Central memory CD8-positive, alpha-beta T cell (primary cell): ENCODE measurements at regions not wholly inside any gene's neighbourhood (a gene's known extent, or its start where the extent isn't known, plus 50 kb on each side); places are given as distances from the start of the nearest gene placed in this dataset.
"Not testable (repeated sequence)": the region's sequence is repeated elsewhere in the genome, so short reads cannot be mapped to it uniquely, and the experiment has no call there.

Experiments
- ATAC-seq: fragments of 150-1000 bp; cut with Tn5 transposase; replicated peaks from 2 replicates; pipeline ENCODE4 v1.10.0; 2022; ENCODE audit warnings: mild to moderate bottlenecking, moderate FRiP score, moderate number of reproducible peaks; ENCODE audit not compliant: poor library complexity, severe bottlenecking; ENCODE audit errors: extremely low read depth
- DNase-seq, 2 donors: peaks; one replicate each; pipeline ENCODE4 v3.0.0; 2021; ENCODE audit warnings: low spot score in 2 of 2
- H3K27ac Mint-ChIP-seq: one replicate; pipeline ENCODE4 v1.8.0; 2022; ENCODE audit warnings: low read depth, mild to moderate bottlenecking, moderate library complexity, mixed read lengths
- H3K27me3 Mint-ChIP-seq: one replicate; pipeline ENCODE4 v1.8.0; 2022; ENCODE audit warnings: mixed read lengths
- H3K36me3 Mint-ChIP-seq: one replicate; pipeline ENCODE4 v1.8.0; 2022; ENCODE audit warnings: mild to moderate bottlenecking, moderate library complexity, mixed read lengths; ENCODE audit not compliant: insufficient read depth
- H3K4me1 Mint-ChIP-seq: one replicate; pipeline ENCODE4 v1.8.0; 2022; ENCODE audit warnings: mixed read lengths
- H3K4me3 Mint-ChIP-seq: one replicate; pipeline ENCODE4 v1.8.0; 2022; ENCODE audit warnings: mild to moderate bottlenecking, moderate library complexity, mixed read lengths
- H3K9me3 Mint-ChIP-seq: one replicate; pipeline ENCODE4 v1.8.0; 2022; ENCODE audit warnings: mixed read lengths

- peaks cover 3% of the 10 kb centered on the region for H3K36me3 Mint-ChIP-seq
- no peak overlapping the region for H3K4me3 Mint-ChIP-seq
- peaks cover 9% of the 10 kb centered on the region for H3K27me3 Mint-ChIP-seq
Observed at GRCh38 chr15:81783586-81783985, 262.2 kb downstream of the MEX3B start.

DNA sequence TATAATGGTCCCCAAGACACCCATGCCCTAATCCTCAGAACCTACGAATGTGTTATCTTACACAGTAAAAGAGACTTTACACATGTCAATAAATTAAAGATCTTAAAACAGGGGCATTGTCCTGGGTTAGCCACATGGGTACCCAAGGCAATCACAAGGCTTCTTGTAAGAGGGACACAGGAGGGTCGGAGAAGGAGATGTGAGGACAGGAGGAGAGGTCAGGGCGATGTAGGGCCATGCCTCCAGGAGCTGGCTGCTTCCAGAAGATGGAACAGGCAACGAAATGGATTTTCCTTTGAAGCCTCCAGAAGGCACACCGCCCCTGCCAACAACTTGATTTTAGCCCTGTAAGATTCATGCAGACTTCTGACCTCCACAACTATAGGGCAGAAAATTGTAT lies 262.7 kb downstream of the MEX3B start:
- no peak overlapping the region for H3K4me3 Mint-ChIP-seq
- H3K9me3 Mint-ChIP-seq = no peaks in the 10 kb centered on the region
- H3K27ac Mint-ChIP-seq = no peak overlapping the region
- H3K27me3 Mint-ChIP-seq = peaks cover 9% of the 10 kb centered on the region
- peaks cover 4% of the 10 kb centered on the region for H3K36me3 Mint-ChIP-seq
- DNase-seq (no peak), ATAC-seq (no peak)
- no peaks in the 10 kb centered on the region for H3K4me1 Mint-ChIP-seq

More at GRCh38 chr15:81783586-81783985, 262.2 kb downstream of the MEX3B start:
- Mint-ChIP-seq H3K9me3 (no peaks in the 10 kb centered on the region), H3K4me1 (no peaks in the 10 kb centered on the region), H3K27ac (no peak overlapping the region)
- DNase-seq (no peak), ATAC-seq (no peak)

GRCh38 chr15:81781395-81781794 lies 264.4 kb downstream of the MEX3B start:
- DNase-seq (no peak), ATAC-seq (no peak)
- H3K4me1 Mint-ChIP-seq = no peaks in the 10 kb centered on the region
- H3K27ac Mint-ChIP-seq = no peak overlapping the region
- peaks cover 9% of the 10 kb centered on the region for H3K27me3 Mint-ChIP-seq
- H3K9me3 Mint-ChIP-seq = no peaks in the 10 kb centered on the region
- peaks cover 5% of the 10 kb centered on the region for H3K36me3 Mint-ChIP-seq
- H3K4me3 Mint-ChIP-seq = no peak overlapping the region

GRCh38 chr15:81780966-81781365 lies 264.9 kb downstream of the MEX3B start:
- H3K27ac Mint-ChIP-seq = no peak overlapping the region
- peaks cover 9% of the 10 kb centered on the region for H3K27me3 Mint-ChIP-seq
- ATAC-seq = no peak
- no peak overlapping the region for H3K4me3 Mint-ChIP-seq
- H3K36me3 Mint-ChIP-seq = peaks cover 5% of the 10 kb centered on the region
- DNase-seq = no peak
- no peaks in the 10 kb centered on the region for H3K4me1 Mint-ChIP-seq
- no peaks in the 10 kb centered on the region for H3K9me3 Mint-ChIP-seq

DNA sequence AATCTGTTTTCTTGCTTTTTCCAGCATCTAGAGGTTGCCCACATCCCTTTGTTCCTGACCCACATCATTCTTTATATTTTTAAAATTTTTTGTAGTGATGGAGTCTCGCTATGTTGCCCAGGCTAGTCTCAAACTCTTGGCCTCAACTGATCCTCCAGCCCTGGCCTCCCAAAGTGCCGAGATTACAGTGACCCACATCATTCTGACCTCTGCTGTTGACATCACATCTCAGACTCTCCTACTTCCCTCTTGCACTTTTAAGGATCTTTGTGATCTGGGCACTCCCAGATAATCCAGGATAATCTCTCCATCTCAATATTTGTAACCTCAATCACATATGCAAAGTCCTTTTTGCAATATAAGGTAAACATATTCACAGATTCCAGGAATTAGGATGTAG lies 266.6 kb downstream of the MEX3B start:
- Mint-ChIP-seq H3K4me3 (no peak overlapping the region), H3K27me3 (peaks cover 9% of the 10 kb centered on the region), H3K27ac (no peak overlapping the region), H3K4me1 (no peaks in the 10 kb centered on the region), H3K9me3 (no peaks in the 10 kb centered on the region), H3K36me3 (peaks cover 4% of the 10 kb centered on the region)
- ATAC-seq (no peak), DNase-seq (no peak)

DNA sequence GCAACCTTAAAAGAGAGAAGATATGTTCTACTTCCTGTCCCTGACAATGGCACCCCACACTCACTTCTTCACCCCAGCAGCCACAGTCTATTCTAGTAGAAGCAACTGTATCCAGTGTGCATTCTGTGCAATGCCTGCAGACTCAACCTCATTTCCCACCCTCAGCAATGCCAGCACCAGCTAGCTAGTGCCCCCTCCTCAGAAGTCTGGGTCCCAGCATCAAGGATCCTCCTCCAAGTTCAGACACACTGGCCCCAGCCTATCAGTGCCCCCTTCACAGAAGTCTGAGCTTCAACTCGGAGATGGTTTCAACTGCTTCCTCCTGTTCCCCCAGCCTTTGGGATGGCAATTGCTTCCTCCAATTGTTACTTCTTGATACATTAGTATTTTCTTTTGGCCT lies 268.3 kb downstream of the MEX3B start:
- no peaks in the 10 kb centered on the region for H3K9me3 Mint-ChIP-seq

DNA sequence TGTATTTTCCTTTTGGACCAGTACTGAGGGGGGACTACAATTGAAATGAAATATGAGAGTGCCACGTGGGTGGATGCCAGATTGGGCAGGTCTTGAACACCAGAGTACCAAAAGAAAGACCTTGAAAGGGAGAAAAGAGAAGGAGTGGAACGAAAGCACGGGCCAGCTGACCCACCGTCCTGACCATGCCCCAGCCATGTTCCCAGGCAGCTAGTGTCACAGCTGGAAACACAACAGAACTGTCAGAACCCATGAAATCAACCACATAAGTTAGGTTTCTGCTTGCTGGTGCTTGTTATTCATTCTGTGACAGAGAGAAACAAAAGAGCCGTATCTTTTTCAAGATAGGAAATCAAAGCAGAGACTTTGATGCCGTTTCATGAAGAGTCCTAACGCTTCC lies 268.8 kb downstream of the MEX3B start:
- no peak for DNase-seq
- no peaks in the 10 kb centered on the region for H3K9me3 Mint-ChIP-seq
- H3K4me1 Mint-ChIP-seq = no peaks in the 10 kb centered on the region
- no peak overlapping the region for H3K4me3 Mint-ChIP-seq
- peaks cover 9% of the 10 kb centered on the region for H3K27me3 Mint-ChIP-seq
- H3K36me3 Mint-ChIP-seq = peaks cover 4% of the 10 kb centered on the region
- ATAC-seq = no peak
- no peak overlapping the region for H3K27ac Mint-ChIP-seq

More for the DNA sequence above, 268.3 kb downstream of the MEX3B start:
- Mint-ChIP-seq H3K27ac (no peak overlapping the region), H3K36me3 (peaks cover 4% of the 10 kb centered on the region), H3K4me3 (no peak overlapping the region), H3K4me1 (no peaks in the 10 kb centered on the region), H3K27me3 (peaks cover 9% of the 10 kb centered on the region)
- DNase-seq (no peak), ATAC-seq (no peak)

- not testable (repeated sequence) for H3K27me3 Mint-ChIP-seq, H3K9me3 Mint-ChIP-seq, DNase-seq, ATAC-seq, H3K27ac Mint-ChIP-seq, H3K36me3 Mint-ChIP-seq, H3K4me1 Mint-ChIP-seq, H3K4me3 Mint-ChIP-seq
Observed at GRCh38 chr15:81775779-81776178, 270.0 kb downstream of the MEX3B start.

DNA sequence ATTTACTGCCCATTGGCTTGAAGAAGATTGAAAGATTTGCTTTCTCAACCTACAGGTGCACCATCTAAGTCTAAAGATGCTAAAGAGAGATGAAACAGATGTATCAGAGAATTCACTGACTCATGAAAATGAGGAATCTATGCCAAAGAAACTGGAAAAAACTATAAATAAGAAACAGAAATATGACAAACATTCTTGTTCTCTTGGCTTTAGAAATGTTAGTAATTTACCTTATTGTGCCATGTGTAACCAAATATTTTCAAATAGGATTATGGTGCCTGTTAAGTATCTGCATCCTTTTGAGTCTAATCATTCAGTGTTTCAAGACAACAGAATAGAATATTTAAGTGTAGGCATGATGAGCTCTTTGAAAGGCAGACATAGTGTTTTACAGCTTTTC lies 271.5 kb downstream of the MEX3B start:
- no peaks in the 10 kb centered on the region for H3K4me1 Mint-ChIP-seq
- DNase-seq (no peak), ATAC-seq (no peak)
- H3K27me3 Mint-ChIP-seq = no peaks in the 10 kb centered on the region
- no peaks in the 10 kb centered on the region for H3K9me3 Mint-ChIP-seq
- no peak overlapping the region for H3K27ac Mint-ChIP-seq
- peaks cover 2% of the 10 kb centered on the region for H3K36me3 Mint-ChIP-seq
- H3K4me3 Mint-ChIP-seq = no peak overlapping the region

GRCh38 chr15:81768773-81769172 lies 277.0 kb downstream of the MEX3B start:
- H3K9me3 Mint-ChIP-seq = no peaks in the 10 kb centered on the region
- ATAC-seq (no peak), DNase-seq (no peak)
- H3K27me3 Mint-ChIP-seq = no peaks in the 10 kb centered on the region
- H3K4me3 Mint-ChIP-seq = no peak overlapping the region
- H3K27ac Mint-ChIP-seq = no peak overlapping the region
- peaks cover 2% of the 10 kb centered on the region for H3K36me3 Mint-ChIP-seq
- no peaks in the 10 kb centered on the region for H3K4me1 Mint-ChIP-seq

GRCh38 chr15:81766829-81767475 lies 278.9 kb downstream of the MEX3B start:
- no peaks in the 10 kb centered on the region for H3K27me3 Mint-ChIP-seq
- peaks cover 4% of the 10 kb centered on the region for H3K36me3 Mint-ChIP-seq
- H3K27ac Mint-ChIP-seq = no peak overlapping the region
- no peak for DNase-seq
- no peak overlapping the region for H3K4me3 Mint-ChIP-seq
- H3K4me1 Mint-ChIP-seq = no peaks in the 10 kb centered on the region
- no peaks in the 10 kb centered on the region for H3K9me3 Mint-ChIP-seq
- ATAC-seq = no peak

- peaks cover 4% of the 10 kb centered on the region for H3K36me3 Mint-ChIP-seq
- DNase-seq = no peak
- no peak overlapping the region for H3K4me3 Mint-ChIP-seq
- no peak for ATAC-seq
- H3K27me3 Mint-ChIP-seq = no peaks in the 10 kb centered on the region
- H3K27ac Mint-ChIP-seq = no peak overlapping the region
- no peaks in the 10 kb centered on the region for H3K4me1 Mint-ChIP-seq
- no peaks in the 10 kb centered on the region for H3K9me3 Mint-ChIP-seq
Observed at GRCh38 chr15:81765816-81766215, 280.0 kb downstream of the MEX3B start.

GRCh38 chr15:81763304-81763703 lies 282.5 kb downstream of the MEX3B start:
- no peak overlapping the region for H3K4me3 Mint-ChIP-seq
- H3K36me3 Mint-ChIP-seq = peaks cover 4% of the 10 kb centered on the region
- H3K27me3 Mint-ChIP-seq = no peaks in the 10 kb centered on the region
- ATAC-seq = no peak
- no peaks in the 10 kb centered on the region for H3K4me1 Mint-ChIP-seq
- no peak for DNase-seq
- no peak overlapping the region for H3K27ac Mint-ChIP-seq
- H3K9me3 Mint-ChIP-seq = no peaks in the 10 kb centered on the region
